ENCODE measurements at regions not wholly inside any gene's neighbourhood (a gene's known extent, or its start where the extent isn't known, plus 50 kb on each side); places are given as distances from the start of the nearest gene placed in this dataset.

DNA sequence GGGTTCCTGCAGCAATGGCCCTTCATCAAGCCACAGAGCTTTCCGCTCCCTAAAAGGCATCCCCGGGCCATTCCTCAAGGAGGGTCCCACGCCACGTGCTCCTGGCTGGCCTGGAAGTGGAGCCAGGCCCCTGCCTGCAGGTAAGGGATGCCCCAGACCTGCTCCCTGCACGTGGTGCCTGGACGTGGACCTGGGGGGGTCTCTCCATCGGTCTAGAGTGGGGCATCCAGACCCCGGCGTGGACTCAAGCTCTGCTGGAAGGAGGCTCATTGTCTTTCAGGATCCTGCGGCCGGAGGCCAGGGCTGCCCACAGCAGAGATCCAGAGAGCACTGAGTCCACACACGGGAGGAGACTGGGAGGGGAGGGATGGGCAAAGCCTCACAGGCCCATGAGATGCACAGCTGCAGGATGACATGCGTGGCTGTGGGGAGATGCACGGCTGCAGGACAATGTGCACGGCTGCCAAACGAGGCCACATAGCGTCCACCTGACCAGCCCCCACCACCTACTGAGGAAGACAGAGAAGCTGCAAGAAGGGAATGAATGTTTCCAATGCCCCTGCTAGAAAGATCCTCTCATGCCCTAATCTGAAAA lies 236.7 kb downstream of the BRD1 start (continued):
- TF ChIP-seq, protein P1, sequence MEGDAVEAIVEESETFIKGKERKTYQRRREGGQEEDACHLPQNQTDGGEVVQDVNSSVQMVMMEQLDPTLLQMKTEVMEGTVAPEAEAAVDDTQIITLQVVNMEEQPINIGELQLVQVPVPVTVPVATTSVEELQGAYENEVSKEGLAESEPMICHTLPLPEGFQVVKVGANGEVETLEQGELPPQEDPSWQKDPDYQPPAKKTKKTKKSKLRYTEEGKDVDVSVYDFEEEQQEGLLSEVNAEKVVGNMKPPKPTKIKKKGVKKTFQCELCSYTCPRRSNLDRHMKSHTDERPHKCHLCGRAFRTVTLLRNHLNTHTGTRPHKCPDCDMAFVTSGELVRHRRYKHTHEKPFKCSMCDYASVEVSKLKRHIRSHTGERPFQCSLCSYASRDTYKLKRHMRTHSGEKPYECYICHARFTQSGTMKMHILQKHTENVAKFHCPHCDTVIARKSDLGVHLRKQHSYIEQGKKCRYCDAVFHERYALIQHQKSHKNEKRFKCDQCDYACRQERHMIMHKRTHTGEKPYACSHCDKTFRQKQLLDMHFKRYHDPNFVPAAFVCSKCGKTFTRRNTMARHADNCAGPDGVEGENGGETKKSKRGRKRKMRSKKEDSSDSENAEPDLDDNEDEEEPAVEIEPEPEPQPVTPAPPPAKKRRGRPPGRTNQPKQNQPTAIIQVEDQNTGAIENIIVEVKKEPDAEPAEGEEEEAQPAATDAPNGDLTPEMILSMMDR (conservative IDR thresholded peaks at IDR 0.05; ENCODE audit: low read depth in 2 of 2) = no peak
- TF ChIP-seq ZNF331 (CRISPR knock-in tag; IDR thresholded peaks at IDR 0.05; ENCODE audit: low read depth) (no peak), NANOG (IDR thresholded peaks at IDR 0.05; ENCODE audit: borderline replicate concordance) (no peak)

DNA sequence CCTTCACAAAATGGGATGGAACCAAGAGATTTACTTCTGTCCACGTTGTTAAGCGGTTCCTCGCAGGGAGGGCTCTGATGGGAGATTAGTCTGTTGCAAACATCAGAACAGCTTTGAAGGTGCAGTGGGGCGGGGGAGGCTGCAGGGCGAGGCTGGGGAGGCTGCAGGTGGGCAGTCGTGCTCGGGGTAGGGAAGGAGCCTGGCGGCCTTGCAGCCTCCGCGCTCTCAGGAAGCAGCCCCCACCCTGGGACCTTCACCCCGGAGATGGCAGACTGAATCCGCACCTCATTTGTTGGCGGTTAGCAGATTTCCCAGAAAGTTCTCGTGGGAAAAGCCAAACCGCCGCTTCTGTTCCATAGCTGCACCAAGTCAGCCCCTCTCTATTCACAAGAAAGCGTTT lies 237.3 kb downstream of the BRD1 start:
- Histone ChIP-seq H2AFZ (no peak overlapping the region), H3K27me3 (ENCODE audit: insufficient read depth) (no peaks in the 10 kb centered on the region), H3K4me3 (no peak overlapping the region), H3K9me2 (ENCODE audit: insufficient read depth) (no peaks in the 10 kb centered on the region), H4K20me1 (replicated peaks; ENCODE audit: insufficient read depth) (no peaks in the 10 kb centered on the region), H3K36me3 (ENCODE audit: insufficient read depth) (no peaks in the 10 kb centered on the region), H3F3A (replicated peaks; ENCODE audit: low read depth) (no peaks in the 10 kb centered on the region), H3K79me2 (replicated peaks; ENCODE audit: insufficient read depth) (no peaks in the 10 kb centered on the region), H3K4me1 (ENCODE audit: insufficient read depth) (no peaks in the 10 kb centered on the region), H3K27ac (ENCODE audit: low read depth) (no peak overlapping the region), H3K4me2 (no peak overlapping the region)
- Mint-ChIP-seq H3K27ac (no peak overlapping the region), H3K4me3 (no peak overlapping the region), H3K4me1 (peaks cover 4% of the 10 kb centered on the region; the same call in 1 of the 3 replicates), H3K9me3 (no peaks in the 10 kb centered on the region; the same call in none of the 3 replicates), H3K27me3 (ENCODE audit: insufficient read depth, low read depth, poor library complexity) (peaks cover 6% of the 10 kb centered on the region), H3K36me3 (ENCODE audit: low read depth) (no peaks in the 10 kb centered on the region)
- DNase-seq (ENCODE audit: low spot score) = no peak
- no peak for ATAC-seq
- TF ChIP-seq, protein P1 (conservative IDR thresholded peaks at IDR 0.05; ENCODE audit: low read depth in 2 of 2) = no peak
- TF ChIP-seq ZNF331 (CRISPR knock-in tag; IDR thresholded peaks at IDR 0.05; ENCODE audit: low read depth) (no peak), EZH2phosphoT487 (IDR thresholded peaks at IDR 0.05; ENCODE audit: unreplicated experiment) (no peak), POLR2AphosphoS5 (IDR thresholded peaks at IDR 0.05; ENCODE audit: low read depth) (no peak), CREB1 (CRISPR knock-in tag; IDR thresholded peaks at IDR 0.05; ENCODE audit: low read depth) (no peak), NANOG (IDR thresholded peaks at IDR 0.05; ENCODE audit: borderline replicate concordance) (no peak), EZH2 (IDR thresholded peaks at IDR 0.05; ENCODE audit: low read depth, unreplicated experiment) (no peak)
- TF ChIP-seq, protein P2, sequence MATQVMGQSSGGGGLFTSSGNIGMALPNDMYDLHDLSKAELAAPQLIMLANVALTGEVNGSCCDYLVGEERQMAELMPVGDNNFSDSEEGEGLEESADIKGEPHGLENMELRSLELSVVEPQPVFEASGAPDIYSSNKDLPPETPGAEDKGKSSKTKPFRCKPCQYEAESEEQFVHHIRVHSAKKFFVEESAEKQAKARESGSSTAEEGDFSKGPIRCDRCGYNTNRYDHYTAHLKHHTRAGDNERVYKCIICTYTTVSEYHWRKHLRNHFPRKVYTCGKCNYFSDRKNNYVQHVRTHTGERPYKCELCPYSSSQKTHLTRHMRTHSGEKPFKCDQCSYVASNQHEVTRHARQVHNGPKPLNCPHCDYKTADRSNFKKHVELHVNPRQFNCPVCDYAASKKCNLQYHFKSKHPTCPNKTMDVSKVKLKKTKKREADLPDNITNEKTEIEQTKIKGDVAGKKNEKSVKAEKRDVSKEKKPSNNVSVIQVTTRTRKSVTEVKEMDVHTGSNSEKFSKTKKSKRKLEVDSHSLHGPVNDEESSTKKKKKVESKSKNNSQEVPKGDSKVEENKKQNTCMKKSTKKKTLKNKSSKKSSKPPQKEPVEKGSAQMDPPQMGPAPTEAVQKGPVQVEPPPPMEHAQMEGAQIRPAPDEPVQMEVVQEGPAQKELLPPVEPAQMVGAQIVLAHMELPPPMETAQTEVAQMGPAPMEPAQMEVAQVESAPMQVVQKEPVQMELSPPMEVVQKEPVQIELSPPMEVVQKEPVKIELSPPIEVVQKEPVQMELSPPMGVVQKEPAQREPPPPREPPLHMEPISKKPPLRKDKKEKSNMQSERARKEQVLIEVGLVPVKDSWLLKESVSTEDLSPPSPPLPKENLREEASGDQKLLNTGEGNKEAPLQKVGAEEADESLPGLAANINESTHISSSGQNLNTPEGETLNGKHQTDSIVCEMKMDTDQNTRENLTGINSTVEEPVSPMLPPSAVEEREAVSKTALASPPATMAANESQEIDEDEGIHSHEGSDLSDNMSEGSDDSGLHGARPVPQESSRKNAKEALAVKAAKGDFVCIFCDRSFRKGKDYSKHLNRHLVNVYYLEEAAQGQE (IDR thresholded peaks at IDR 0.05; ENCODE audit: unreplicated experiment) = no peak
- TF ChIP-seq, protein P3, sequence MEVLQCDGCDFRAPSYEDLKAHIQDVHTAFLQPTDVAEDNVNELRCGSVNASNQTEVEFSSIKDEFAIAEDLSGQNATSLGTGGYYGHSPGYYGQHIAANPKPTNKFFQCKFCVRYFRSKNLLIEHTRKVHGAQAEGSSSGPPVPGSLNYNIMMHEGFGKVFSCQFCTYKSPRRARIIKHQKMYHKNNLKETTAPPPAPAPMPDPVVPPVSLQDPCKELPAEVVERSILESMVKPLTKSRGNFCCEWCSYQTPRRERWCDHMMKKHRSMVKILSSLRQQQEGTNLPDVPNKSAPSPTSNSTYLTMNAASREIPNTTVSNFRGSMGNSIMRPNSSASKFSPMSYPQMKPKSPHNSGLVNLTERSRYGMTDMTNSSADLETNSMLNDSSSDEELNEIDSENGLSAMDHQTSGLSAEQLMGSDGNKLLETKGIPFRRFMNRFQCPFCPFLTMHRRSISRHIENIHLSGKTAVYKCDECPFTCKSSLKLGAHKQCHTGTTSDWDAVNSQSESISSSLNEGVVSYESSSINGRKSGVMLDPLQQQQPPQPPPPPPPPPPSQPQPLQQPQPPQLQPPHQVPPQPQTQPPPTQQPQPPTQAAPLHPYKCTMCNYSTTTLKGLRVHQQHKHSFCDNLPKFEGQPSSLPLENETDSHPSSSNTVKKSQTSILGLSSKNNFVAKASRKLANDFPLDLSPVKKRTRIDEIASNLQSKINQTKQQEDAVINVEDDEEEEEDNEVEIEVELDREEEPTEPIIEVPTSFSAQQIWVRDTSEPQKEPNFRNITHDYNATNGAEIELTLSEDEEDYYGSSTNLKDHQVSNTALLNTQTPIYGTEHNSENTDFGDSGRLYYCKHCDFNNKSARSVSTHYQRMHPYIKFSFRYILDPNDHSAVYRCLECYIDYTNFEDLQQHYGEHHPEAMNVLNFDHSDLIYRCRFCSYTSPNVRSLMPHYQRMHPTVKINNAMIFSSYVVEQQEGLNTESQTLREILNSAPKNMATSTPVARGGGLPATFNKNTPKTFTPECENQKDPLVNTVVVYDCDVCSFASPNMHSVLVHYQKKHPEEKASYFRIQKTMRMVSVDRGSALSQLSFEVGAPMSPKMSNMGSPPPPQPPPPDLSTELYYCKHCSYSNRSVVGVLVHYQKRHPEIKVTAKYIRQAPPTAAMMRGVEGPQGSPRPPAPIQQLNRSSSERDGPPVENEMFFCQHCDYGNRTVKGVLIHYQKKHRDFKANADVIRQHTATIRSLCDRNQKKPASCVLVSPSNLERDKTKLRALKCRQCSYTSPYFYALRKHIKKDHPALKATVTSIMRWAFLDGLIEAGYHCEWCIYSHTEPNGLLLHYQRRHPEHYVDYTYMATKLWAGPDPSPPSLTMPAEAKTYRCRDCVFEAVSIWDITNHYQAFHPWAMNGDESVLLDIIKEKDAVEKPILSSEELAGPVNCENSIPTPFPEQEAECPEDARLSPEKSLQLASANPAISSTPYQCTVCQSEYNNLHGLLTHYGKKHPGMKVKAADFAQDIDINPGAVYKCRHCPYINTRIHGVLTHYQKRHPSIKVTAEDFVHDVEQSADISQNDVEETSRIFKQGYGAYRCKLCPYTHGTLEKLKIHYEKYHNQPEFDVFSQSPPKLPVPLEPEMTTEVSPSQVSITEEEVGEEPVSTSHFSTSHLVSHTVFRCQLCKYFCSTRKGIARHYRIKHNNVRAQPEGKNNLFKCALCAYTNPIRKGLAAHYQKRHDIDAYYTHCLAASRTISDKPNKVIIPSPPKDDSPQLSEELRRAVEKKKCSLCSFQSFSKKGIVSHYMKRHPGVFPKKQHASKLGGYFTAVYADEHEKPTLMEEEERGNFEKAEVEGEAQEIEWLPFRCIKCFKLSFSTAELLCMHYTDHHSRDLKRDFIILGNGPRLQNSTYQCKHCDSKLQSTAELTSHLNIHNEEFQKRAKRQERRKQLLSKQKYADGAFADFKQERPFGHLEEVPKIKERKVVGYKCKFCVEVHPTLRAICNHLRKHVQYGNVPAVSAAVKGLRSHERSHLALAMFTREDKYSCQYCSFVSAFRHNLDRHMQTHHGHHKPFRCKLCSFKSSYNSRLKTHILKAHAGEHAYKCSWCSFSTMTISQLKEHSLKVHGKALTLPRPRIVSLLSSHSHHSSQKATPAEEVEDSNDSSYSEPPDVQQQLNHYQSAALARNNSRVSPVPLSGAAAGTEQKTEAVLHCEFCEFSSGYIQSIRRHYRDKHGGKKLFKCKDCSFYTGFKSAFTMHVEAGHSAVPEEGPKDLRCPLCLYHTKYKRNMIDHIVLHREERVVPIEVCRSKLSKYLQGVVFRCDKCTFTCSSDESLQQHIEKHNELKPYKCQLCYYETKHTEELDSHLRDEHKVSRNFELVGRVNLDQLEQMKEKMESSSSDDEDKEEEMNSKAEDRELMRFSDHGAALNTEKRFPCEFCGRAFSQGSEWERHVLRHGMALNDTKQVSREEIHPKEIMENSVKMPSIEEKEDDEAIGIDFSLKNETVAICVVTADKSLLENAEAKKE (CRISPR knock-in tag; IDR thresholded peaks at IDR 0.05) = no peak

Data from GM23338 (cell line).